Breast epithelium (tissue), 3 donors: ENCODE measurements at regions not wholly inside any gene's neighbourhood (a gene's known extent, or its start where the extent isn't known, plus 50 kb on each side); places are given as distances from the start of the nearest gene placed in this dataset.

Experiments
- POLR2A ChIP-seq: fragments of 450-650 bp; IDR thresholded peaks from one replicate; pipeline ENCODE4 v1.6.1; 2016; ENCODE audit warnings: antibody characterized with exemption, mild to moderate bottlenecking, moderate library complexity
- TF ChIP-seq, protein P1 (sequence below), 3 donors: fragments of 450-650 bp; IDR thresholded peaks; one replicate each; pipeline ENCODE4 v1.5.1; 2016 to 2017; ENCODE audit warnings: antibody characterized with exemption in 3 of 3, mild to moderate bottlenecking in 3 of 3, moderate library complexity in 3 of 3

DNA sequence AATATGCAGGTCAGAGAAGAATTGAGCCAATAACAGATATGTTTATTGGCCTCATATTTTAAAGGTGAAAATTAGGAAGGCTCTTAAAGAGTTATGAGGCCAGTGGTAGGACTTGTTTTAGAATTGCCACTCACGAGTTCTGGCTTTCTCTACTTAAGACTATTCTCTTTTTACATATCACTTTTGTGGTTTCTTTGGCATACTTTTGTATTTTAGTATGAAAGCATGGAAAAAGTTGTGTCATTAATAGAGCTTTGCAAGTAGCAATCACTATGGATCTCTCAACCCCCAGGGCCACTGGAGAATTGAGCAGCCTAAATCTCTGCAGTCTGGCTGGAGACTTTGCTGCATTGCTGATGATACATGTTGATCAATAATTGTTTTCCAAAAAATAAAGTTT lies 64.6 kb upstream of the SOX21 start:
- TF ChIP-seq, protein P1, sequence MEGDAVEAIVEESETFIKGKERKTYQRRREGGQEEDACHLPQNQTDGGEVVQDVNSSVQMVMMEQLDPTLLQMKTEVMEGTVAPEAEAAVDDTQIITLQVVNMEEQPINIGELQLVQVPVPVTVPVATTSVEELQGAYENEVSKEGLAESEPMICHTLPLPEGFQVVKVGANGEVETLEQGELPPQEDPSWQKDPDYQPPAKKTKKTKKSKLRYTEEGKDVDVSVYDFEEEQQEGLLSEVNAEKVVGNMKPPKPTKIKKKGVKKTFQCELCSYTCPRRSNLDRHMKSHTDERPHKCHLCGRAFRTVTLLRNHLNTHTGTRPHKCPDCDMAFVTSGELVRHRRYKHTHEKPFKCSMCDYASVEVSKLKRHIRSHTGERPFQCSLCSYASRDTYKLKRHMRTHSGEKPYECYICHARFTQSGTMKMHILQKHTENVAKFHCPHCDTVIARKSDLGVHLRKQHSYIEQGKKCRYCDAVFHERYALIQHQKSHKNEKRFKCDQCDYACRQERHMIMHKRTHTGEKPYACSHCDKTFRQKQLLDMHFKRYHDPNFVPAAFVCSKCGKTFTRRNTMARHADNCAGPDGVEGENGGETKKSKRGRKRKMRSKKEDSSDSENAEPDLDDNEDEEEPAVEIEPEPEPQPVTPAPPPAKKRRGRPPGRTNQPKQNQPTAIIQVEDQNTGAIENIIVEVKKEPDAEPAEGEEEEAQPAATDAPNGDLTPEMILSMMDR (IDR thresholded peaks at IDR 0.05) = no peak
- no peak for TF ChIP-seq POLR2A
